ENCODE measurements at regions not wholly inside any gene's neighbourhood (a gene's known extent, or its start where the extent isn't known, plus 50 kb on each side); places are given as distances from the start of the nearest gene placed in this dataset.

- TF ChIP-seq POLR2A (IDR thresholded peaks at IDR 0.05): no peak
- TF ChIP-seq CTCF (IDR thresholded peaks at IDR 0.05): no peak
These were observed 95.4 kb upstream of the NUDT6 start for GRCh38 chr4:123017636-123018395.
